ENCODE measurements at regions not wholly inside any gene's neighbourhood (a gene's known extent, or its start where the extent isn't known, plus 50 kb on each side); places are given as distances from the start of the nearest gene placed in this dataset.

DNA sequence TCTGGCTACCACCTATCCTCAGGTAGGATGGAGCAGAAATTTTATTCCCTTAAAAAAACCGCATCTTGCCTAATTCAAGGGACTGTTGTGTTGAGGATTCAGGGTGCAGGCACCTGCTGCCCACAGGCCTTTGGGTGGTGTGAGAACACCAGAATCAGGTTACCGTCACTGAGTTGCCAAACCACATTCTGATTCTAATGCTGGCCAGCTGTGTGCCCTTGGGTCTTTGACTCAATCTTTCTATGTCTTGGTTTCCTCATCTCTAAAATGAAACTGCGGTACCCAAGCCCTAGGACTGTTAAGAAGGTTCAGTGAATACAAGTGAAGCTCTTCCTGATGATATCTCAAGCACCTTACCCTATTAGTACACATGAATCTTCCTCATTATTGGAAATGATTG, 827.3 kb downstream of the DHX35 start:
- no peaks in the 10 kb centered on the region for H3K36me3 ChIP-seq
- no peak for DNase-seq
- 89 to 96% (median 94%) methylated on average over 3 of the region's 3 CpGs for WGBS, 3 donors
- H3K27ac ChIP-seq, result no peak overlapping the region
- no peaks in the 10 kb centered on the region for H3K27me3 ChIP-seq
- no peaks in the 10 kb centered on the region for H3K9me3 ChIP-seq
- no peaks in the 10 kb centered on the region for H3K4me1 ChIP-seq (ENCODE audit: insufficient read depth)
- H3K4me3 ChIP-seq, result no peak overlapping the region
- intact Hi-C loops (cut with DNase I), result no loop called here
- TF ChIP-seq EP300 (IDR thresholded peaks at IDR 0.05), result no peak
- TF ChIP-seq POLR2A (IDR thresholded peaks at IDR 0.05), result no peak
- TF ChIP-seq CTCF (IDR thresholded peaks at IDR 0.05), result no peak

GRCh38 chr20:39785252-39785917, 823.2 kb downstream of the DHX35 start:
- WGBS, 3 donors, result 22 to 42% (median 35%) methylated on average over 4 of the region's 4 CpGs
- Histone ChIP-seq H3K4me3 (no peak overlapping the region), H3K9me3 (no peaks in the 10 kb centered on the region), H3K36me3 (no peaks in the 10 kb centered on the region), H3K27me3 (no peaks in the 10 kb centered on the region), H3K27ac (no peak overlapping the region), H3K4me1 (ENCODE audit: insufficient read depth) (no peaks in the 10 kb centered on the region)
- no peak for DNase-seq
- TF ChIP-seq EP300 (IDR thresholded peaks at IDR 0.05) (no peak), CTCF (IDR thresholded peaks at IDR 0.05) (no peak), POLR2A (IDR thresholded peaks at IDR 0.05) (no peak)
- intact Hi-C loops (cut with DNase I), result no loop called here

GRCh38 chr20:39784693-39785092, 822.5 kb downstream of the DHX35 start:
- H3K36me3 ChIP-seq, result no peaks in the 10 kb centered on the region
- 76 to 86% (median 78%) methylated on average over 1 of the region's 1 CpG for WGBS, 3 donors
- H3K9me3 ChIP-seq, result no peaks in the 10 kb centered on the region
- no peak overlapping the region for H3K4me3 ChIP-seq
- no peak for DNase-seq
- no peaks in the 10 kb centered on the region for H3K4me1 ChIP-seq (ENCODE audit: insufficient read depth)
- TF ChIP-seq CTCF (IDR thresholded peaks at IDR 0.05), result no peak
- TF ChIP-seq POLR2A (IDR thresholded peaks at IDR 0.05), result no peak
- no peak for TF ChIP-seq EP300 (IDR thresholded peaks at IDR 0.05)
- H3K27me3 ChIP-seq, result no peaks in the 10 kb centered on the region
- intact Hi-C loops (cut with DNase I), result no loop called here
- H3K27ac ChIP-seq, result no peak overlapping the region

GRCh38 chr20:39778847-39779604, 816.9 kb downstream of the DHX35 start:
- no peak overlapping the region for H3K4me3 ChIP-seq
- H3K36me3 ChIP-seq, result no peaks in the 10 kb centered on the region
- intact Hi-C loops (cut with DNase I), result no loop called here
- no peaks in the 10 kb centered on the region for H3K27me3 ChIP-seq
- WGBS, 3 donors, result 33 to 37% (median 37%) methylated on average over 5 of the region's 5 CpGs
- H3K4me1 ChIP-seq (ENCODE audit: insufficient read depth), result no peaks in the 10 kb centered on the region
- H3K27ac ChIP-seq, result no peak overlapping the region
- no peak for DNase-seq
- no peaks in the 10 kb centered on the region for H3K9me3 ChIP-seq
- TF ChIP-seq CTCF (IDR thresholded peaks at IDR 0.05), result no peak

Data from ovary (tissue), 7 donors.